Body of pancreas (tissue), 4 donors: ENCODE measurements at regions not wholly inside any gene's neighbourhood (a gene's known extent, or its start where the extent isn't known, plus 50 kb on each side); places are given as distances from the start of the nearest gene placed in this dataset.

Experiments used
- ATAC-seq: fragments of 150-250 bp; one replicate; pipeline ENCODE4 v1.9.1; 2016
- DNase-seq, 4 donors: peaks; one replicate each; pipeline ENCODE4 v3.0.0-alpha.2; 2019
- H3K27ac ChIP-seq, 4 donors: fragments of 200-600 bp; sonication (generic); 1 replicate in 3 of 4; 2 replicates in 1 of 4; pipeline versions ENCODE4 v1.5.1 to v1.6.1; 2016 to 2019; ENCODE audit warnings: mild to moderate bottlenecking in 1 of 4, mixed read lengths in 1 of 4, moderate library complexity in 1 of 4
- H3K27me3 ChIP-seq, 2 donors: fragments of 200-600 bp; sonication (generic); one replicate each; pipeline ENCODE4 v1.6.0; 2016; ENCODE audit warnings: mild to moderate bottlenecking in 1 of 2
- H3K36me3 ChIP-seq, 2 donors: fragments of 200-600 bp; sonication (generic); replicated peaks in 1 of 2; 2 replicates each; pipeline ENCODE4 v1.5.1; 2016; ENCODE audit warnings: low read depth in 2 of 2; ENCODE audit not compliant: insufficient read depth in 1 of 2
- H3K4me1 ChIP-seq: fragments of 200-600 bp; sonication (generic); one replicate; pipeline ENCODE4 v1.6.0; 2016
- H3K4me3 ChIP-seq, 2 donors: fragments of 200-600 bp; sonication (generic); 1 replicate in 1 of 2; 2 replicates in 1 of 2; pipeline ENCODE4 v1.5.1; 2016 to 2019
- H3K9me3 ChIP-seq, 3 donors: fragments of 200-600 bp; sonication (generic); 1 replicate in 2 of 3; 2 replicates in 1 of 3; pipeline ENCODE4 v1.5.1; 2016
- POLR2A ChIP-seq, 3 donors: fragments of 450-650 bp; IDR thresholded peaks; one replicate each; pipeline ENCODE4 v1.6.1; 2016; ENCODE audit warnings: antibody characterized with exemption in 3 of 3, mild to moderate bottlenecking in 2 of 3
- WGBS, 2 donors: methylation state at CpG; one replicate each; pipeline ENCODE4 v1.1.5; 2017; 5-methylcytosine and 5-hydroxymethylcytosine counted together
- intact Hi-C: fragments of 100-400 bp; cut with DNase I; formaldehyde crosslinking; loops from one replicate; pipeline ENCODE4 v1.15.1; 2023
- TF ChIP-seq, protein P1 (sequence below), 7 experiments: fragments of 450-650 bp in 4 of 7; fragments of 200-600 bp in 3 of 7; sonication (generic) in 3 of 7; IDR thresholded peaks; one replicate each; pipeline ENCODE4 v1.5.1; 2016 to 2019; ENCODE audit warnings: antibody characterized with exemption in 7 of 7

- 37 to 54% methylated on average over 4 of the region's 4 CpGs for WGBS, 2 donors
- Histone ChIP-seq H3K4me3 (no peak overlapping the region), H3K9me3 (no peaks in the 10 kb centered on the region), H3K4me1 (no peaks in the 10 kb centered on the region), H3K27me3 (no peaks in the 10 kb centered on the region), H3K27ac (no peak overlapping the region), H3K36me3 (no peaks in the 10 kb centered on the region)
- DNase-seq (no peak), ATAC-seq (no peak)
- no peak for TF ChIP-seq POLR2A (IDR thresholded peaks at IDR 0.05)
- TF ChIP-seq, protein P1, sequence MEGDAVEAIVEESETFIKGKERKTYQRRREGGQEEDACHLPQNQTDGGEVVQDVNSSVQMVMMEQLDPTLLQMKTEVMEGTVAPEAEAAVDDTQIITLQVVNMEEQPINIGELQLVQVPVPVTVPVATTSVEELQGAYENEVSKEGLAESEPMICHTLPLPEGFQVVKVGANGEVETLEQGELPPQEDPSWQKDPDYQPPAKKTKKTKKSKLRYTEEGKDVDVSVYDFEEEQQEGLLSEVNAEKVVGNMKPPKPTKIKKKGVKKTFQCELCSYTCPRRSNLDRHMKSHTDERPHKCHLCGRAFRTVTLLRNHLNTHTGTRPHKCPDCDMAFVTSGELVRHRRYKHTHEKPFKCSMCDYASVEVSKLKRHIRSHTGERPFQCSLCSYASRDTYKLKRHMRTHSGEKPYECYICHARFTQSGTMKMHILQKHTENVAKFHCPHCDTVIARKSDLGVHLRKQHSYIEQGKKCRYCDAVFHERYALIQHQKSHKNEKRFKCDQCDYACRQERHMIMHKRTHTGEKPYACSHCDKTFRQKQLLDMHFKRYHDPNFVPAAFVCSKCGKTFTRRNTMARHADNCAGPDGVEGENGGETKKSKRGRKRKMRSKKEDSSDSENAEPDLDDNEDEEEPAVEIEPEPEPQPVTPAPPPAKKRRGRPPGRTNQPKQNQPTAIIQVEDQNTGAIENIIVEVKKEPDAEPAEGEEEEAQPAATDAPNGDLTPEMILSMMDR (IDR thresholded peaks at IDR 0.05): no peak
- intact Hi-C loops: no loop called here
Measured at GRCh38 chr4:10207116-10207515, 90.5 kb upstream of the WDR1 start.

GRCh38 chr4:10205223-10205622 is 88.6 kb upstream of the WDR1 start:
- intact Hi-C loops: no loop called here
- TF ChIP-seq, protein P1 (IDR thresholded peaks at IDR 0.05): no peak
- TF ChIP-seq POLR2A (IDR thresholded peaks at IDR 0.05): no peak
- H3K4me1 ChIP-seq: no peaks in the 10 kb centered on the region
- no peaks in the 10 kb centered on the region for H3K36me3 ChIP-seq
- no peak overlapping the region for H3K4me3 ChIP-seq
- ATAC-seq (no peak), DNase-seq (no peak)
- no peak overlapping the region for H3K27ac ChIP-seq
- H3K27me3 ChIP-seq: no peaks in the 10 kb centered on the region
- no peaks in the 10 kb centered on the region for H3K9me3 ChIP-seq
- whole genome bisulfite sequencing, 2 donors: 40 to 53% methylated on average over 1 of the region's 1 CpG

GRCh38 chr4:10204401-10205058 is 87.9 kb upstream of the WDR1 start:
- Histone ChIP-seq H3K9me3 (no peaks in the 10 kb centered on the region), H3K36me3 (no peaks in the 10 kb centered on the region), H3K4me3 (no peak overlapping the region), H3K27me3 (no peaks in the 10 kb centered on the region), H3K27ac (no peak overlapping the region), H3K4me1 (no peaks in the 10 kb centered on the region)
- ATAC-seq: no peak
- TF ChIP-seq, protein P1 (IDR thresholded peaks at IDR 0.05): no peak
- no peak for TF ChIP-seq POLR2A (IDR thresholded peaks at IDR 0.05)
- whole genome bisulfite sequencing, 2 donors: 72 to 83% methylated on average over 9 of the region's 9 CpGs
- no peak for DNase-seq
- intact Hi-C loops: no loop called here

DNA sequence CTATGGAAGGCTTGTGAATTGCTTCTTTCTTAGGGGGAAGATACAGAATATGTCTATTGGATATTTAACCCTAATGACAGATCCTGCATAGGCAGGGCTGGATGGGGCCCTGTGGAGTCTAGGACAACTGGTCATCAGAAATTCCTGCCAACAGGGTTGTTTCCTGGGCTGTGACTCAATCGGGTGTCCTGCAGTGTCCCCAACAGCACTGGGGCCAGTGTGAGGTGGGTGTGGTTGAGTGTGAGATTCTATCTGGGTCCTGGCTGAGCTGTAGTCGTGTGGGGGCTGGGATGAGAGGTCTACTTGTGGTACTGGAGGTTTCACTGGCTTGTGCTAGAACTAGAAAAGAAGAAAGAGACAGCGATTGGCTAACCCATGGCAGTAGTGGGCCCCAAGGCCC is 87.3 kb upstream of the WDR1 start:
- H3K27ac ChIP-seq: no peak overlapping the region
- H3K4me1 ChIP-seq: no peaks in the 10 kb centered on the region
- no peak for DNase-seq
- no peaks in the 10 kb centered on the region for H3K36me3 ChIP-seq
- no peak overlapping the region for H3K4me3 ChIP-seq
- no peaks in the 10 kb centered on the region for H3K9me3 ChIP-seq
- H3K27me3 ChIP-seq: no peaks in the 10 kb centered on the region
- no peak for ATAC-seq
- 57 to 66% methylated on average over 3 of the region's 3 CpGs for WGBS, 2 donors
- intact Hi-C loops: no loop called here
- no peak for TF ChIP-seq POLR2A (IDR thresholded peaks at IDR 0.05)
- TF ChIP-seq, protein P1 (IDR thresholded peaks at IDR 0.05): no peak
